GM12874 (cell line): ENCODE measurements at regions not wholly inside any gene's neighbourhood (a gene's known extent, or its start where the extent isn't known, plus 50 kb on each side); places are given as distances from the start of the nearest gene placed in this dataset.

Source experiments
- CTCF ChIP-seq: IDR thresholded peaks from 2 replicates; pipeline ENCODE4 v1.5.1; 2011; ENCODE audit warnings: low read depth, mild to moderate bottlenecking, control low read depth, low read length, moderate library complexity; ENCODE audit not compliant: insufficient read depth

- no peak for TF ChIP-seq CTCF
These were observed 1354.5 kb upstream of the ZEB2 start for GRCh38 chr2:145874466-145874865.

GRCh38 chr2:145864501-145864900, 1344.6 kb upstream of the ZEB2 start:
- no peak for TF ChIP-seq CTCF

DNA sequence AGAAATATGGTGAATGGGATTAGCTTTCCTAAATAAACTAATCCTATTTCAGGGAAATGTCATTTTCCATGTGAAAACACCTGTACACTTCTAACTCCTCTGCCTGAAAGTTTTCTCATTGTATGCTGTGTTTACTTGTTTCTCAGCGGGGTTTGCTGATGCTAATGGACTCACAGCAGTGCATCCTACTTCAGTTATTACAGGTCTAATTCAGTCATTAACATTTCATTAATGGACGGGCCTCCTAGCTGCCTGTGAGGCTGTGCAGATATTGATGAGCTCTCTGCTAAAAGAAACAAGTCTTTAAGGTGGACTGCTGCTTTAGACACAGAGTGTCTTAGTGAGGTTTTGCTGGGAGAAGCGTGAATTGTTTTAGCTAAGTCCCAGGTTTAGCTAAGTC, 1342.0 kb upstream of the ZEB2 start:
- no peak for TF ChIP-seq CTCF

- TF ChIP-seq CTCF, result no peak
These were observed 1340.2 kb upstream of the ZEB2 start for GRCh38 chr2:145860083-145860482.

DNA sequence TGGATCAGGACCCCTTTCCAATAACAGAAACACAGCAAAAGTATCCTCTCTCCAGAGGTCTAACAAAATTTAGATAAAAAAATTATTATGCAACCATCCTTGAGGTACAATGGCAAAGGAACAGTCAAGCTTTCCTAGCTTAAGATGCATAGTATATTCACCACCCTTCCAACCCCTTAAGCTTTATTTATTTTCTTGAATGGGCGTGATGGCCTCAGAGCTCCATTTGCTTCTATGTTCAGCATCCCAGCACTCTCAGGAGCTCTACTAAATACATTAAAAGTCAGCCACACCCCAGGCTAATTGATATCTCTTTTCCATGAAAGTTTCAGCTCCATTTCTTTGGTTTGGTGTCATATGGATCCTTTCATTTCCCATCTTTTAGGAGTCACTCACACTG, 1335.2 kb upstream of the ZEB2 start:
- no peak for TF ChIP-seq CTCF

DNA sequence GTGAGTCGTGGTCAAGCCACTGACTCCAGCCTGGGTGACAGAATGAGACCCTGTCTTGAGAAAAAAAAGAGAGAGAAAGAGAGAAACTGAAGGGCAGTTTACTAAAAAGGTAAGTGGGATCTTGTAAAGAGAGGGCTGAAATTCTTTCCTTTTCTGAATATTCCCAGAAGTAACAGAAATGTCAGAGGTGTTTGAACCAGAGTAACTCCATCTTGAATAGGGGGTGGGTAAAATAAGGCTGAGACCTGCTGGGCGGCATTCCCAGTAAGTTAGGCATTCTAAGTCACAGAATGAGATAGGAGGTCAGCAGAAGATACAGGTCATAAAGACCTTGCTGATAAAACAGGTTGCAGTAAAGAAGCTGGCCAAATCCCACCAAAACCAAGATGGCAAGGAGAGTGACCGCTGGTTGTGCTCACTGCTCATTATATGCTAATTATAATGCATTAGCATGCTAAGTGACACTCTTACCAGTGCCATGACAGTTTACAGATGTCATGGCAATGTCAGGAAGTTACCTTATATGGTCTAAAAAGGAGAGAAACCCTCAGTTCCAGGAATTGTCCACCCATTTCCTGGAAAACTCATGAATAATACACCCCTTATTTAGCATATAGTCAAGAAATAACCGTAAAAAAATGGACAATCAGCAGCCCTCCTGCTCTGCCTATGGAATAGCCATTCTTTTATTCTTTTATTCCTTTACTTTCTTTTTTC, 1334.3 kb upstream of the ZEB2 start:
- TF ChIP-seq CTCF, result no peak

DNA sequence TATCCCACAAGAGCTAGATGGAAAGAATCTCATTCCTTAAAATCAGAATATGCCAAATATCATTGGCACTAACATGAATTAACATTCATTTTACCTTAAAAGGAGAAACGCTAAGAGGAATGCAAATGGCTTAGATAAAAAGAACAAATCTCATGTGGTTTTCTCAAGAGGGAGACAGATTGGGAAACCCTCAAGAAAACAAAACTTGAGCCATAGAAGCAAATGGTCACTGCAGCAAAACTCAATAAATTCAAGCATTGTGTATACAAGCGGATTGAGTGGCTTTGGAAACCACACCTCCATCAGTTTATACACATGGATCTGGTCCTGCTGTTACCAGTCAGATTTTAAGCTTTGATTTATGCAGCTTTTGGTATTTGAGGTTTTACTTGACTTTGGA, 1331.8 kb upstream of the ZEB2 start:
- no peak for TF ChIP-seq CTCF

GRCh38 chr2:145849466-145849865, 1329.5 kb upstream of the ZEB2 start:
- no peak for TF ChIP-seq CTCF
